A549 (cell line): ENCODE measurements at regions not wholly inside any gene's neighbourhood (a gene's known extent, or its start where the extent isn't known, plus 50 kb on each side); places are given as distances from the start of the nearest gene placed in this dataset.

ENCODE experiments used
- ATAC-seq, 2 experiments: fragments of 200-7000 bp in 1 of 2; fragments of >200 bp in 1 of 2; cut with Nextera tagmentation in 1 of 2; cut with Tn5 transposase in 1 of 2; 3 replicates each; pipeline versions ENCODE4 v1.8.0 to v1.9.1; 2018 to 2020; ENCODE audit warnings: mild to moderate bottlenecking in 1 of 2, moderate library complexity in 1 of 2
- CTCF ChIA-PET: fragments of 300-600 bp; sonication (Branson Sonifier 250); formaldehyde crosslinking; extraction: SDS; loops from one replicate; lab custom pipeline; 2021; ENCODE audit warnings: antibody characterized with exemption, inconsistent platforms; lab: Yijun Ruan, JAX
- POLR2A ChIA-PET: fragments of 350-600 bp; formaldehyde crosslinking; extraction: SDS; loops from one replicate; lab custom pipeline; 2021; ENCODE audit warnings: antibody characterized with exemption, inconsistent platforms; lab: Yijun Ruan, JAX
- DNase-seq, 2 experiments: peaks; one replicate each; pipeline versions ENCODE4 v3.0.0 to v3.0.0-alpha.2; 2011 to 2016; ENCODE audit warnings: low read depth in 1 of 2, low spot score in 1 of 2
- FAIRE-seq: peaks from 2 replicates; lab custom pipeline; 2011; peaks lifted over from hg19 to GRCh38; lab: Jason Lieb, UNC
- H3K27ac ChIP-seq, 2 experiments: fragments of >200 bp; sonication (Bioruptor Twin); formaldehyde crosslinking; 3 replicates each; pipeline ENCODE4 v1.5.1; 2016 to 2017
- H3K4me1 ChIP-seq: fragments of >200 bp; sonication (Bioruptor Twin); formaldehyde crosslinking; 3 replicates; pipeline ENCODE4 v1.6.1; 2016
- H3K4me2 ChIP-seq: fragments of >200 bp; sonication (Bioruptor Twin); formaldehyde crosslinking; 3 replicates; pipeline ENCODE4 v1.6.1; 2016
- H3K4me3 ChIP-seq: fragments of >200 bp; sonication (Bioruptor Twin); formaldehyde crosslinking; 3 replicates; pipeline ENCODE4 v1.5.1; 2016
- H3K9me3 ChIP-seq: fragments of >200 bp; sonication (Bioruptor Twin); formaldehyde crosslinking; 3 replicates; pipeline ENCODE4 v1.6.1; 2016
- BHLHE40 ChIP-seq: IDR thresholded peaks from 2 replicates; pipeline ENCODE4 v1.6.1; 2012; ENCODE audit warnings: low read depth, low read length, inconsistent platforms
- CEBPB ChIP-seq, 2 experiments: fragments of >200 bp in 1 of 2; sonication (Bioruptor Twin) in 1 of 2; formaldehyde crosslinking in 1 of 2; IDR thresholded peaks; 2 replicates each; pipeline ENCODE4 v1.6.1; 2012 to 2016
- CHD2 ChIP-seq: fragments of 150-350 bp; IDR thresholded peaks from 2 replicates; pipeline ENCODE4 v1.6.1; 2014; ENCODE audit warnings: low read length; ENCODE audit not compliant: partially characterized antibody
- EHMT2 ChIP-seq: fragments of 200-600 bp; sonication (generic); IDR thresholded peaks from 2 replicates; pipeline ENCODE4 v1.6.1; 2016; ENCODE audit warnings: antibody characterized with exemption, low read depth, mild to moderate bottlenecking, moderate library complexity
- EP300 ChIP-seq, 2 experiments: fragments of >200 bp; sonication (Bioruptor Twin); formaldehyde crosslinking; IDR thresholded peaks; 2 replicates in 1 of 2; 3 replicates in 1 of 2; pipeline ENCODE4 v1.6.1; 2016 to 2017
- FOXS1 ChIP-seq: fragments of 250-450 bp; sonication (Bioruptor Pico); IDR thresholded peaks from 2 replicates; pipeline ENCODE4 v1.5.0; 2020; ENCODE audit warnings: mild to moderate bottlenecking, moderate library complexity
- GATA3 ChIP-seq: IDR thresholded peaks from 2 replicates; pipeline ENCODE4 v1.6.1; 2012; ENCODE audit warnings: borderline replicate concordance
- HEYL ChIP-seq: fragments of 250-450 bp; sonication (Bioruptor Pico); IDR thresholded peaks from 2 replicates; pipeline ENCODE4 v1.8.0; 2021; ENCODE audit warnings: mild to moderate bottlenecking, moderate library complexity
- HOXB13 ChIP-seq: fragments of 250-450 bp; sonication (Bioruptor Pico); IDR thresholded peaks from 2 replicates; pipeline ENCODE4 v1.5.0; 2020; ENCODE audit warnings: low read depth, mild to moderate bottlenecking, moderate library complexity
- HOXB5 ChIP-seq: fragments of 250-450 bp; sonication (Bioruptor Pico); IDR thresholded peaks from 2 replicates; pipeline ENCODE4 v1.5.0; 2020; ENCODE audit warnings: mild to moderate bottlenecking, moderate library complexity
- JUNB ChIP-seq: fragments of >200 bp; sonication (Bioruptor Twin); formaldehyde crosslinking; IDR thresholded peaks from 2 replicates; pipeline ENCODE4 v1.6.1; 2016
- KDM1A ChIP-seq: fragments of 200-600 bp; sonication (generic); IDR thresholded peaks from 2 replicates; pipeline ENCODE4 v1.6.1; 2016; ENCODE audit warnings: low read depth, mild to moderate bottlenecking
- MAFK ChIP-seq: fragments of 450-650 bp; IDR thresholded peaks from 2 replicates; pipeline ENCODE4 v1.6.1; 2014; ENCODE audit not compliant: partially characterized antibody
- MAZ ChIP-seq: fragments of 150-350 bp; IDR thresholded peaks from 2 replicates; pipeline ENCODE4 v1.6.1; 2014; ENCODE audit warnings: antibody characterized with exemption, low read depth, low read length, borderline replicate concordance
- MYC ChIP-seq: IDR thresholded peaks from 2 replicates; pipeline ENCODE4 v1.6.1; 2012; ENCODE audit warnings: mild to moderate bottlenecking, inconsistent platforms, low read length, improper control_type of control experiment, borderline replicate concordance
- NR3C1 ChIP-seq: fragments of >200 bp; sonication (Bioruptor Twin); formaldehyde crosslinking; IDR thresholded peaks from 3 replicates; pipeline ENCODE4 v1.6.1; 2017
- PHF8 ChIP-seq: fragments of 200-600 bp; sonication (generic); IDR thresholded peaks from 2 replicates; pipeline ENCODE4 v1.6.1; 2016; ENCODE audit warnings: low read depth, mild to moderate bottlenecking, antibody characterized with exemption, moderate library complexity, borderline replicate concordance
- RARB ChIP-seq: fragments of 250-450 bp; sonication (Bioruptor Pico); IDR thresholded peaks from 2 replicates; pipeline ENCODE4 v1.8.0; 2021; ENCODE audit warnings: mild to moderate bottlenecking, moderate library complexity
- RFX5 ChIP-seq: fragments of 450-650 bp; IDR thresholded peaks from 2 replicates; pipeline ENCODE4 v1.7.1; 2014; ENCODE audit warnings: antibody characterized with exemption, mild to moderate bottlenecking, moderate library complexity
- ZNF302 ChIP-seq: fragments of 250-450 bp; sonication (Bioruptor Pico); IDR thresholded peaks from 2 replicates; pipeline ENCODE4 v1.9.0; 2021; ENCODE audit warnings: inconsistent platforms, mild to moderate bottlenecking, moderate library complexity
- WGBS: methylation state at CpG from one replicate; pipeline ENCODE4 v1.1.6; 2017; ENCODE audit errors: missing lambda C conversion rate; 5-methylcytosine and 5-hydroxymethylcytosine counted together
- TF ChIP-seq, protein P1 (sequence below): fragments of >200 bp; sonication (Bioruptor Twin); formaldehyde crosslinking; IDR thresholded peaks from 3 replicates; pipeline ENCODE4 v1.5.1; 2016
- TF ChIP-seq, protein P2 (sequence below): IDR thresholded peaks from 2 replicates; pipeline ENCODE4 v1.6.1; 2012; ENCODE audit warnings: low read depth, borderline replicate concordance
- TF ChIP-seq, protein P3 (sequence below): fragments of 150-350 bp; IDR thresholded peaks from 2 replicates; pipeline ENCODE4 v1.6.1; 2014; ENCODE audit warnings: low read depth, mild to moderate bottlenecking, low read length
- TF ChIP-seq, protein P4 (sequence below): fragments of >200 bp; sonication (Bioruptor Twin); formaldehyde crosslinking; IDR thresholded peaks from 2 replicates; pipeline ENCODE4 v1.6.1; 2016
- TF ChIP-seq, protein P5 (sequence below): fragments of >200 bp; sonication (Bioruptor Twin); formaldehyde crosslinking; IDR thresholded peaks from 3 replicates; pipeline ENCODE4 v1.6.1; 2016
- TF ChIP-seq, protein P6 (sequence below): IDR thresholded peaks from 2 replicates; pipeline ENCODE4 v1.6.1; 2012
- TF ChIP-seq, protein P7 (sequence below): fragments of 250-450 bp; sonication (Bioruptor Pico); IDR thresholded peaks from 2 replicates; pipeline ENCODE4 v1.5.0; 2020; ENCODE audit warnings: low read depth, mild to moderate bottlenecking, moderate library complexity

DNA sequence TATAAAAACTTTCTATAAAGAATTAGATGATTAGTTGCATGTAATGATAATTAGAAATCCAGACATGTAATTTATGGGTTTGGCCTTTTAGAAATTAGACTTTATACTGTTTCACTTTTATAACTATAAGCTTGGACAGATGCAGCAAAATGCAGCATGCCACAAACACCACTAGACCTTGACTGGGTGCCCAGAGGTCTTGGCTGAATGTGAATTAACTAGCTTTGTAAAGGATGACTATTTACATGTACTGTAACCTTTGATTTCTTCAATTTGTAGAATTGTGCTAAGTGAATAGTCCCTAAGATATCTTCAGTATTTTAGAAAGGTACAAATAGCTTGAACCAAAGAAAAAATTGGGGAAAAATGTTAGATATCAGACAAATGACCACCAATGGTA, 2168.1 kb downstream of the MAT2B start:
- no peak overlapping the region for H3K4me2 ChIP-seq
- ChIA-PET CTCF (interaction anchor here (0.6 to 0.7 kb wide), 3 partner anchors 18 to 1662 kb away, joined by 3 read pairs; no protein-coding TSS in a partner anchor), POLR2A (no interaction called here)
- H3K27ac ChIP-seq = no peak overlapping the region
- DNase-seq = no peak
- H3K4me1 ChIP-seq = no peaks in the 10 kb centered on the region
- no peak for FAIRE-seq
- H3K4me3 ChIP-seq = no peak overlapping the region
- ATAC-seq = no peak
- H3K9me3 ChIP-seq = no peaks in the 10 kb centered on the region
- TF ChIP-seq RARB = no peak
- no peak for TF ChIP-seq EHMT2
- no peak for TF ChIP-seq HEYL
- no peak for TF ChIP-seq EP300 (IDR thresholded peaks at IDR 0.05)
- no peak for TF ChIP-seq CEBPB (IDR thresholded peaks at IDR 0.05)
- TF ChIP-seq, protein P1, sequence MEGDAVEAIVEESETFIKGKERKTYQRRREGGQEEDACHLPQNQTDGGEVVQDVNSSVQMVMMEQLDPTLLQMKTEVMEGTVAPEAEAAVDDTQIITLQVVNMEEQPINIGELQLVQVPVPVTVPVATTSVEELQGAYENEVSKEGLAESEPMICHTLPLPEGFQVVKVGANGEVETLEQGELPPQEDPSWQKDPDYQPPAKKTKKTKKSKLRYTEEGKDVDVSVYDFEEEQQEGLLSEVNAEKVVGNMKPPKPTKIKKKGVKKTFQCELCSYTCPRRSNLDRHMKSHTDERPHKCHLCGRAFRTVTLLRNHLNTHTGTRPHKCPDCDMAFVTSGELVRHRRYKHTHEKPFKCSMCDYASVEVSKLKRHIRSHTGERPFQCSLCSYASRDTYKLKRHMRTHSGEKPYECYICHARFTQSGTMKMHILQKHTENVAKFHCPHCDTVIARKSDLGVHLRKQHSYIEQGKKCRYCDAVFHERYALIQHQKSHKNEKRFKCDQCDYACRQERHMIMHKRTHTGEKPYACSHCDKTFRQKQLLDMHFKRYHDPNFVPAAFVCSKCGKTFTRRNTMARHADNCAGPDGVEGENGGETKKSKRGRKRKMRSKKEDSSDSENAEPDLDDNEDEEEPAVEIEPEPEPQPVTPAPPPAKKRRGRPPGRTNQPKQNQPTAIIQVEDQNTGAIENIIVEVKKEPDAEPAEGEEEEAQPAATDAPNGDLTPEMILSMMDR = no peak
- TF ChIP-seq HOXB5 (CRISPR knock-in tag) = no peak
- no peak for TF ChIP-seq RFX5
- no peak for TF ChIP-seq MYC
- TF ChIP-seq, protein P2, sequence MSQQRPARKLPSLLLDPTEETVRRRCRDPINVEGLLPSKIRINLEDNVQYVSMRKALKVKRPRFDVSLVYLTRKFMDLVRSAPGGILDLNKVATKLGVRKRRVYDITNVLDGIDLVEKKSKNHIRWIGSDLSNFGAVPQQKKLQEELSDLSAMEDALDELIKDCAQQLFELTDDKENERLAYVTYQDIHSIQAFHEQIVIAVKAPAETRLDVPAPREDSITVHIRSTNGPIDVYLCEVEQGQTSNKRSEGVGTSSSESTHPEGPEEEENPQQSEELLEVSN = no peak

DNA sequence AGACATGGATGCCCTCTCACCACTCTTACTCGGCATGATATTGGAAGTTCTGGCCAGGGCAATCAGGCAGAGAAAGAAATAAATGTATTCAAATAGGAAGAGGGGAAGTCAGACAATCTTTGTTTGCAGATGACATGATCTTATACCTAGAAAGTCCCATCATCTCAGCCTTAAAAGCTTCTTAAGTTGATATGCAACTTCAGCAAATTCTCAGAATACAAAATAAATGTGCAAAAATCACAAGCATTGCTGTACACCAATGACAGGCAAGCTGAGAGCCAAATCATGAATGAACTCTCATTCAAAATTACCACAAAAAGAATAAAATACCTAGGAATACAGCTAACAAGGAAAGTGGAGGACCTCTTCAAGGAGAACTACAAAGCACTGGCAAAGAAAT, 2190.4 kb downstream of the MAT2B start:
- WGBS = 0% methylated on average over 1 of the region's 1 CpG
- ATAC-seq = no peak
- Histone ChIP-seq H3K9me3 (no peaks in the 10 kb centered on the region), H3K4me2 (no peak overlapping the region), H3K4me1 (no peaks in the 10 kb centered on the region), H3K27ac (no peak overlapping the region), H3K4me3 (no peak overlapping the region)
- ChIA-PET CTCF (no interaction called here), POLR2A (no interaction called here)
- TF ChIP-seq MAFK = peak; percentile 50
- no peak for TF ChIP-seq EHMT2
- no peak for TF ChIP-seq NR3C1
- no peak for FAIRE-seq
- DNase-seq = no peak

DNA sequence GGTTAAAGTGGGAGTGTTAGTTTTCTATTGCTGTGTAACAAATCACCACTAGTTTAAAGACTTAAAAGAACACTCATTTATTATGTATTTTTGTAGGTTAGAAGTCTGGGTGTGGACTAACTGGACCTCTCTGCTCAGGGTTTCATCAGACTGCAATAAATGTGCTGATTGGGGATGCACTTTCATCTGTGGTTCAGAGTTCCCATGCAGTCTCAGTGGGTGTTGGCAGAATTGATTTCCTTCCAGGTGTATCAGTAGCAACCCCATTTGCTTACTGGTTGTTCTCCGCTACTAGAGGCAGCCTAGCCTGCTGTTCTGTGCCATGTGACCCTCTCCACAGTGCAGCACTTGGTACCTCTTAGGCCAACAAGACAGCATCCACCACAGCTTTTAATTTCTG, 2200.5 kb downstream of the MAT2B start:
- H3K4me2 ChIP-seq = no peak overlapping the region
- H3K9me3 ChIP-seq = no peaks in the 10 kb centered on the region
- no peaks in the 10 kb centered on the region for H3K4me1 ChIP-seq
- TF ChIP-seq, protein P3, sequence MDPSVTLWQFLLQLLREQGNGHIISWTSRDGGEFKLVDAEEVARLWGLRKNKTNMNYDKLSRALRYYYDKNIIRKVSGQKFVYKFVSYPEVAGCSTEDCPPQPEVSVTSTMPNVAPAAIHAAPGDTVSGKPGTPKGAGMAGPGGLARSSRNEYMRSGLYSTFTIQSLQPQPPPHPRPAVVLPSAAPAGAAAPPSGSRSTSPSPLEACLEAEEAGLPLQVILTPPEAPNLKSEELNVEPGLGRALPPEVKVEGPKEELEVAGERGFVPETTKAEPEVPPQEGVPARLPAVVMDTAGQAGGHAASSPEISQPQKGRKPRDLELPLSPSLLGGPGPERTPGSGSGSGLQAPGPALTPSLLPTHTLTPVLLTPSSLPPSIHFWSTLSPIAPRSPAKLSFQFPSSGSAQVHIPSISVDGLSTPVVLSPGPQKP = no peak
- TF ChIP-seq BHLHE40 (no peak), GATA3 (no peak), CHD2 (no peak), JUNB (no peak), MYC (no peak), RARB (no peak), MAZ (no peak), RFX5 (no peak), FOXS1 (CRISPR knock-in tag) (no peak), HOXB13 (CRISPR knock-in tag) (no peak), KDM1A (no peak), EP300 (IDR thresholded peaks at IDR 0.05) (no peak), PHF8 (no peak), ZNF302 (CRISPR knock-in tag) (no peak)
- TF ChIP-seq, protein P4, sequence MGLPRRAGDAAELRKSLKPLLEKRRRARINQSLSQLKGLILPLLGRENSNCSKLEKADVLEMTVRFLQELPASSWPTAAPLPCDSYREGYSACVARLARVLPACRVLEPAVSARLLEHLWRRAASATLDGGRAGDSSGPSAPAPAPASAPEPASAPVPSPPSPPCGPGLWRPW = no peak
- TF ChIP-seq, protein P5, sequence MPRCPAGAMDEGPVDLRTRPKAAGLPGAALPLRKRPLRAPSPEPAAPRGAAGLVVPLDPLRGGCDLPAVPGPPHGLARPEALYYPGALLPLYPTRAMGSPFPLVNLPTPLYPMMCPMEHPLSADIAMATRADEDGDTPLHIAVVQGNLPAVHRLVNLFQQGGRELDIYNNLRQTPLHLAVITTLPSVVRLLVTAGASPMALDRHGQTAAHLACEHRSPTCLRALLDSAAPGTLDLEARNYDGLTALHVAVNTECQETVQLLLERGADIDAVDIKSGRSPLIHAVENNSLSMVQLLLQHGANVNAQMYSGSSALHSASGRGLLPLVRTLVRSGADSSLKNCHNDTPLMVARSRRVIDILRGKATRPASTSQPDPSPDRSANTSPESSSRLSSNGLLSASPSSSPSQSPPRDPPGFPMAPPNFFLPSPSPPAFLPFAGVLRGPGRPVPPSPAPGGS = no peak
- TF ChIP-seq, protein P6, sequence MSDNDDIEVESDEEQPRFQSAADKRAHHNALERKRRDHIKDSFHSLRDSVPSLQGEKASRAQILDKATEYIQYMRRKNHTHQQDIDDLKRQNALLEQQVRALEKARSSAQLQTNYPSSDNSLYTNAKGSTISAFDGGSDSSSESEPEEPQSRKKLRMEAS = no peak
- TF ChIP-seq, protein P7, sequence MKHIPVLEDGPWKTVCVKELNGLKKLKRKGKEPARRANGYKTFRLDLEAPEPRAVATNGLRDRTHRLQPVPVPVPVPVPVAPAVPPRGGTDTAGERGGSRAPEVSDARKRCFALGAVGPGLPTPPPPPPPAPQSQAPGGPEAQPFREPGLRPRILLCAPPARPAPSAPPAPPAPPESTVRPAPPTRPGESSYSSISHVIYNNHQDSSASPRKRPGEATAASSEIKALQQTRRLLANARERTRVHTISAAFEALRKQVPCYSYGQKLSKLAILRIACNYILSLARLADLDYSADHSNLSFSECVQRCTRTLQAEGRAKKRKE (CRISPR knock-in tag) = no peak
- TF ChIP-seq, protein P2 = no peak
- POLR2A ChIA-PET = no interaction called here
- no peak overlapping the region for H3K27ac ChIP-seq
- no peak overlapping the region for H3K4me3 ChIP-seq
- no peak for ATAC-seq
- no CpG with 5 or more reads among the region's 1 CpG for WGBS
- CTCF ChIA-PET = no interaction called here
- no peak for DNase-seq
- no peak for FAIRE-seq
